ENCODE measurements at regions not wholly inside any gene's neighbourhood (a gene's known extent, or its start where the extent isn't known, plus 50 kb on each side); places are given as distances from the start of the nearest gene placed in this dataset.
A peak's percentile ranks its signal among the peaks of the same experiment; 100 is the strongest.

GRCh38 chr4:83213640-83214039, 71.0 kb downstream of the COQ2 start:
- whole genome bisulfite sequencing (ENCODE audit: insufficient coverage), result 100% methylated on average over 1 of the region's 5 CpGs
- no peak overlapping the region for H3K27ac ChIP-seq (ENCODE audit: insufficient read depth in 1 of 2, low read depth in 1 of 2, low read length in 2 of 2, poor library complexity in 1 of 2, severe bottlenecking in 2 of 2)
- DNase-seq, result no peak
- H3K9me3 ChIP-seq (ENCODE audit: control extremely low read depth in 1 of 5, control insufficient read depth in 4 of 5, insufficient read depth in 2 of 5, low read depth in 1 of 5, low read length in 4 of 5), result peaks cover 0 to 1% (median 0%) of the 10 kb centered on the region in 5 experiments
- no peak overlapping the region for H3K4me3 ChIP-seq (ENCODE audit: control insufficient read depth in 1 of 7, extremely low read depth in 1 of 7, insufficient read depth in 4 of 7, low read depth in 2 of 7, low read length in 6 of 7)
- ChIA-PET CTCF (no interaction called here), POLR2A (no interaction called here)
- H3K4me1 ChIP-seq (ENCODE audit: control extremely low read depth in 1 of 4, control insufficient read depth in 4 of 4, insufficient read depth in 4 of 4, low read length in 3 of 4), result peaks cover 20 to 42% (median 25%) of the 10 kb centered on the region in 4 experiments
- no peaks in the 10 kb centered on the region for H3K36me3 ChIP-seq (ENCODE audit: control insufficient read depth in 4 of 4, insufficient read depth in 4 of 4, low read length in 3 of 4)
- no peaks in the 10 kb centered on the region for H3K27me3 ChIP-seq (replicated peaks in 2 of 5; ENCODE audit: control insufficient read depth in 4 of 5, insufficient read depth in 5 of 5, low read length in 4 of 5)

DNA sequence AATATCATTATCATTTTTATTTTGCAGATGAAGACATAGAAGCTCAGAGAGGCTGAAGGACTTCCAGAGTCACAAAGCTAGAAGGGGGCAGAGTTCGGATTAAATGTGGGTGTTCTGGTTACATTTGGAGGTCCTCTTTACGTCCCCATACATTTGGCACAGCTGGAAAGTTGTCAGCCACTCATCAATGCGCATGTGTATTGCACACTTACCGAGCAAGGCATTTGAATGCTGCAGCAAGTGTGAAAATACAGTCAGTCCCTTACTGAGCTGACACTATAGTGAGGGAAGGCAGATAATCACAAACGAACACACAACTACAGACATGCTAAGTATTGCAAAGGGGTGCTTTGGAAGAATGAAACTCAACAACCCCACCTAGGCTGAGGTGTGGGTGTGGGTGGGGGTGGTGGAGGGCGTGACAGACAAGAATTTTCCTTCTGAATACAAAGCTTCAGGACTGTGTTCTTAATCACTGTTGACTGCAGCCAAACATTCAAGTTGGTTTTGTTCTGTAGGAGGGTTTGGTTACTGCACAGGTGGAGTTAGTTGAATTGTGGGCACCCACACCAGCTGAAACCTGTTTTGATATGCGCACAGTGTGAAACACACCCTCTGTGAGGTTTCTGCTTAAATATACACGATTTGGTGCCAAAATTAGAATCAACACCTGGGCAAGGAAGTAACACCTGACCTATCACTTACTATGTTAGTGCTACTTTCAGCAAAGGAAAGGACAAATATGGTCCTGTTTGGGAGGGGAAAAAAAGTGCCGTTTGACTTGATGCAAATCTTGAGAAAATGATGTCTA, 72.4 kb downstream of the COQ2 start:
- Histone ChIP-seq H3K36me3 (ENCODE audit: control insufficient read depth in 4 of 4, insufficient read depth in 4 of 4, low read length in 3 of 4) (no peaks in the 10 kb centered on the region), H3K9me3 (ENCODE audit: control extremely low read depth in 1 of 5, control insufficient read depth in 4 of 5, insufficient read depth in 2 of 5, low read depth in 1 of 5, low read length in 4 of 5) (peaks cover 0 to 2% (median 0%) of the 10 kb centered on the region in 5 experiments), H3K27me3 (replicated peaks in 2 of 5; ENCODE audit: control insufficient read depth in 4 of 5, insufficient read depth in 5 of 5, low read length in 4 of 5) (no peaks in the 10 kb centered on the region), H3K4me1 (ENCODE audit: control extremely low read depth in 1 of 4, control insufficient read depth in 4 of 4, insufficient read depth in 4 of 4, low read length in 3 of 4) (peaks cover 9 to 33% (median 12%) of the 10 kb centered on the region in 4 experiments), H3K4me3 (ENCODE audit: control insufficient read depth in 1 of 7, extremely low read depth in 1 of 7, insufficient read depth in 4 of 7, low read depth in 2 of 7, low read length in 6 of 7) (no peak overlapping the region), H3K27ac (ENCODE audit: insufficient read depth in 1 of 2, low read depth in 1 of 2, low read length in 2 of 2, poor library complexity in 1 of 2, severe bottlenecking in 2 of 2) (no peak overlapping the region)
- ChIA-PET POLR2A (no interaction called here), CTCF (interaction anchor here (1.3 to 1.6 kb wide), 2 partner anchors 52 to 473 kb away, joined by 3 to 4 read pairs; no protein-coding TSS in a partner anchor)
- WGBS (ENCODE audit: insufficient coverage), result 100% methylated on average over 4 of the region's 9 CpGs
- DNase-seq, result peak in 1 of 3 donors; percentile 39

DNA sequence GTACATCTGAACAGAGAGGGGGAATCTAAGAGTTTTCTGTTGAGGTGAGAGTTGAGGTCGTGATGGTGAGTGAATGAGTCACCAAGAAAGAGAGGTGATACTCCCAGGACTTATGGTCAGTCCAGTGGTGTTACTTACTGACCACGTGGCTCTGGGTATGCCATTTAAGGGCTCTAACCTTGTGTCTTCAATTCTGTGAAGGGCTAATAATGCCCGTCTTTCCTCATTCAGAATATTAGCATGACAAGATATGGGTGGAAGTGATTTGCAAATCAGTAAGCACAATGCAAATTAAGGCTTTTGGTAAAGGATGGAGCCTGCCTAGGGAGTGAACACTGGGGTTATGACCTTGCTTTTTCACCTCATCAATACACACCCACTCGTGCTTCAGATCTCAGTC, 75.2 kb downstream of the COQ2 start:
- Histone ChIP-seq H3K4me1 (ENCODE audit: control extremely low read depth in 1 of 4, control insufficient read depth in 4 of 4, insufficient read depth in 4 of 4, low read length in 3 of 4) (peaks cover 4 to 24% (median 6%) of the 10 kb centered on the region in 4 experiments), H3K36me3 (ENCODE audit: control insufficient read depth in 4 of 4, insufficient read depth in 4 of 4, low read length in 3 of 4) (no peaks in the 10 kb centered on the region), H3K27ac (ENCODE audit: insufficient read depth in 1 of 2, low read depth in 1 of 2, low read length in 2 of 2, poor library complexity in 1 of 2, severe bottlenecking in 2 of 2) (no peak overlapping the region), H3K9me3 (ENCODE audit: control extremely low read depth in 1 of 5, control insufficient read depth in 4 of 5, insufficient read depth in 2 of 5, low read depth in 1 of 5, low read length in 4 of 5) (peaks cover 0 to 2% (median 0%) of the 10 kb centered on the region in 5 experiments), H3K27me3 (replicated peaks in 2 of 5; ENCODE audit: control insufficient read depth in 4 of 5, insufficient read depth in 5 of 5, low read length in 4 of 5) (no peaks in the 10 kb centered on the region), H3K4me3 (ENCODE audit: control insufficient read depth in 1 of 7, extremely low read depth in 1 of 7, insufficient read depth in 4 of 7, low read depth in 2 of 7, low read length in 6 of 7) (no peak overlapping the region)
- no peak for DNase-seq
- CTCF ChIA-PET, result interaction anchor here (1.0 kb wide), 2 partner anchors 10 to 97 kb away, joined by 3 read pairs; no protein-coding TSS in a partner anchor
- POLR2A ChIA-PET, result no interaction called here
- WGBS (ENCODE audit: insufficient coverage), result 96% methylated on average over 4 of the region's 4 CpGs

GRCh38 chr4:83208371-83209365, 75.9 kb downstream of the COQ2 start:
- POLR2A ChIA-PET, result interaction anchor here (0.6 kb wide), 1 partner anchor 8 kb away, joined by 3 read pairs; no protein-coding TSS in a partner anchor
- Histone ChIP-seq H3K4me1 (ENCODE audit: control extremely low read depth in 1 of 4, control insufficient read depth in 4 of 4, insufficient read depth in 4 of 4, low read length in 3 of 4) (peaks cover 4 to 24% (median 6%) of the 10 kb centered on the region in 4 experiments), H3K27ac (ENCODE audit: insufficient read depth in 1 of 2, low read depth in 1 of 2, low read length in 2 of 2, poor library complexity in 1 of 2, severe bottlenecking in 2 of 2) (no peak overlapping the region), H3K9me3 (ENCODE audit: control extremely low read depth in 1 of 5, control insufficient read depth in 4 of 5, insufficient read depth in 2 of 5, low read depth in 1 of 5, low read length in 4 of 5) (peaks cover 0 to 2% (median 0%) of the 10 kb centered on the region in 5 experiments), H3K36me3 (ENCODE audit: control insufficient read depth in 4 of 4, insufficient read depth in 4 of 4, low read length in 3 of 4) (no peaks in the 10 kb centered on the region), H3K4me3 (ENCODE audit: control insufficient read depth in 1 of 7, extremely low read depth in 1 of 7, insufficient read depth in 4 of 7, low read depth in 2 of 7, low read length in 6 of 7) (no peak overlapping the region), H3K27me3 (replicated peaks in 2 of 5; ENCODE audit: control insufficient read depth in 4 of 5, insufficient read depth in 5 of 5, low read length in 4 of 5) (no peaks in the 10 kb centered on the region)
- CTCF ChIA-PET, result interaction anchor here (1.0 kb wide), 2 partner anchors 9 to 96 kb away, joined by 3 read pairs; no protein-coding TSS in a partner anchor
- DNase-seq, result no peak
- 100% methylated on average over 3 of the region's 4 CpGs for WGBS (ENCODE audit: insufficient coverage)

GRCh38 chr4:83207497-83208101, 77.0 kb downstream of the COQ2 start:
- no peak overlapping the region for H3K27ac ChIP-seq (ENCODE audit: insufficient read depth in 1 of 2, low read depth in 1 of 2, low read length in 2 of 2, poor library complexity in 1 of 2, severe bottlenecking in 2 of 2)
- ChIA-PET CTCF (no interaction called here), POLR2A (no interaction called here)
- WGBS (ENCODE audit: insufficient coverage), result 100% methylated on average over 3 of the region's 6 CpGs
- no peaks in the 10 kb centered on the region for H3K36me3 ChIP-seq (ENCODE audit: control insufficient read depth in 4 of 4, insufficient read depth in 4 of 4, low read length in 3 of 4)
- H3K9me3 ChIP-seq (ENCODE audit: control extremely low read depth in 1 of 5, control insufficient read depth in 4 of 5, insufficient read depth in 2 of 5, low read depth in 1 of 5, low read length in 4 of 5), result peaks cover 0 to 2% (median 0%) of the 10 kb centered on the region in 5 experiments
- no peak for DNase-seq
- H3K4me3 ChIP-seq (ENCODE audit: control insufficient read depth in 1 of 7, extremely low read depth in 1 of 7, insufficient read depth in 4 of 7, low read depth in 2 of 7, low read length in 6 of 7), result no peak overlapping the region
- H3K27me3 ChIP-seq (replicated peaks in 2 of 5; ENCODE audit: control insufficient read depth in 4 of 5, insufficient read depth in 5 of 5, low read length in 4 of 5), result no peaks in the 10 kb centered on the region
- peaks cover 4 to 22% (median 5%) of the 10 kb centered on the region in 4 experiments for H3K4me1 ChIP-seq (ENCODE audit: control extremely low read depth in 1 of 4, control insufficient read depth in 4 of 4, insufficient read depth in 4 of 4, low read length in 3 of 4)

GRCh38 chr4:83205760-83206159, 78.8 kb downstream of the COQ2 start:
- H3K27ac ChIP-seq (ENCODE audit: insufficient read depth in 1 of 2, low read depth in 1 of 2, low read length in 2 of 2, poor library complexity in 1 of 2, severe bottlenecking in 2 of 2), result no peak overlapping the region
- no peak for DNase-seq
- H3K4me1 ChIP-seq (ENCODE audit: control extremely low read depth in 1 of 4, control insufficient read depth in 4 of 4, insufficient read depth in 4 of 4, low read length in 3 of 4), result peaks cover 4 to 11% (median 4%) of the 10 kb centered on the region in 4 experiments
- ChIA-PET CTCF (no interaction called here), POLR2A (no interaction called here)
- peaks cover 0 to 2% (median 0%) of the 10 kb centered on the region in 5 experiments for H3K9me3 ChIP-seq (ENCODE audit: control extremely low read depth in 1 of 5, control insufficient read depth in 4 of 5, insufficient read depth in 2 of 5, low read depth in 1 of 5, low read length in 4 of 5)
- no peaks in the 10 kb centered on the region for H3K36me3 ChIP-seq (ENCODE audit: control insufficient read depth in 4 of 4, insufficient read depth in 4 of 4, low read length in 3 of 4)
- 0% methylated on average over 1 of the region's 2 CpGs for WGBS (ENCODE audit: insufficient coverage)
- no peak overlapping the region for H3K4me3 ChIP-seq (ENCODE audit: control insufficient read depth in 1 of 7, extremely low read depth in 1 of 7, insufficient read depth in 4 of 7, low read depth in 2 of 7, low read length in 6 of 7)
- H3K27me3 ChIP-seq (replicated peaks in 2 of 5; ENCODE audit: control insufficient read depth in 4 of 5, insufficient read depth in 5 of 5, low read length in 4 of 5), result no peaks in the 10 kb centered on the region
